Psoas muscle (tissue), 7 donors: ENCODE measurements at regions not wholly inside any gene's neighbourhood (a gene's known extent, or its start where the extent isn't known, plus 50 kb on each side); places are given as distances from the start of the nearest gene placed in this dataset.

Source experiments
- ATAC-seq, 4 donors: fragments of 200-7000 bp; cut with Tn5 transposase; one replicate each; pipeline ENCODE4 v1.9.1; 2020; ENCODE audit warnings: moderate library complexity in 3 of 4, mild to moderate bottlenecking in 2 of 4
- DNase-seq, 2 donors: peaks; one replicate each; pipeline ENCODE4 v3.0.0-alpha.2; 2020
- H3K27ac ChIP-seq: fragments of 200-600 bp; one replicate; pipeline ENCODE4 v1.8.0; 2022
- H3K27me3 ChIP-seq, 3 donors: fragments of 200-600 bp in 1 of 3; one replicate each; pipeline versions ENCODE4 v1.6.1 to v1.8.0; 2013 to 2022; ENCODE audit warnings: low read length in 2 of 3, mild to moderate bottlenecking in 2 of 3, moderate library complexity in 1 of 3; ENCODE audit not compliant: insufficient read depth in 3 of 3
- H3K36me3 ChIP-seq, 2 donors: fragments of 200-600 bp in 1 of 2; one replicate each; pipeline versions ENCODE4 v1.6.1 to v1.8.0; 2013 to 2022; ENCODE audit warnings: low read depth in 1 of 2, mild to moderate bottlenecking in 1 of 2, moderate library complexity in 1 of 2; ENCODE audit not compliant: insufficient read depth in 1 of 2
- H3K4me1 ChIP-seq: fragments of 200-600 bp; one replicate; pipeline ENCODE4 v1.8.0; 2022
- H3K4me3 ChIP-seq: fragments of 200-600 bp; one replicate; pipeline ENCODE4 v1.8.0; 2022; ENCODE audit warnings: mild to moderate bottlenecking
- H3K9me3 ChIP-seq: fragments of 200-600 bp; one replicate; pipeline ENCODE4 v1.8.0; 2022
- CTCF ChIP-seq: fragments of 200-600 bp; IDR thresholded peaks from one replicate; pipeline ENCODE4 v1.8.0; 2022; ENCODE audit warnings: antibody characterized with exemption
- WGBS, 3 donors: extraction: QIAGEN DNeasy Blood & Tissue Kit; methylation state at CpG; one replicate each; pipeline versions ENCODE4 v1.1.6 to v1.1.7; 2013; 5-methylcytosine and 5-hydroxymethylcytosine counted together
- intact Hi-C, 2 donors: fragments of 100-400 bp; cut with DNase I; formaldehyde crosslinking; loops; one replicate each; pipeline versions ENCODE4 v1.11.0 to v1.14.2; 2022
- donor health status: healthy with polysubstance abuse.
- donor health status: DM: no; HTN: no; CAD: no; lungs with moderate emphysema.
- donor health status: Bipolar disorder and iron deficiency.
- donor health status: healthy.
- donor health status: DM: yes; HTN: yes; CAD: no.
- donor health status: DM: no; HTN: no; CAD: no.
- donor health status: DM: yes; HTN: yes; CAD: no.

GRCh38 chr6:56820060-56820459 lies 134.8 kb upstream of the BEND6 start:
- H3K27ac ChIP-seq: peak overlapping the region; percentile 74
- no peaks in the 10 kb centered on the region for H3K36me3 ChIP-seq
- H3K9me3 ChIP-seq: no peaks in the 10 kb centered on the region
- peaks cover 67% of the 10 kb centered on the region for H3K4me1 ChIP-seq
- intact Hi-C loops: no loop called here
- H3K4me3 ChIP-seq: peak overlapping the region; percentile 16
- TF ChIP-seq CTCF: no peak
- DNase-seq (no peak), ATAC-seq (peak in 2 of 4 donors; percentile 26 to 37)
- 46 to 72% (median 56%) methylated on average over 2 of the region's 2 CpGs for WGBS, 3 donors
- no peaks in the 10 kb centered on the region for H3K27me3 ChIP-seq

GRCh38 chr6:56819604-56820003 lies 135.3 kb upstream of the BEND6 start:
- peaks cover 70% of the 10 kb centered on the region for H3K4me1 ChIP-seq
- WGBS, 3 donors: 40 to 85% (median 53%) methylated on average over 1 of the region's 1 CpG
- TF ChIP-seq CTCF: no peak
- DNase-seq (no peak), ATAC-seq (no peak)
- no peak overlapping the region for H3K4me3 ChIP-seq
- H3K27ac ChIP-seq: peak overlapping the region; percentile 74
- H3K36me3 ChIP-seq: no peaks in the 10 kb centered on the region
- intact Hi-C loops: no loop called here
- H3K9me3 ChIP-seq: no peaks in the 10 kb centered on the region
- H3K27me3 ChIP-seq: no peaks in the 10 kb centered on the region

GRCh38 chr6:56816370-56816769 lies 138.5 kb upstream of the BEND6 start:
- DNase-seq: no peak
- intact Hi-C loops: no loop called here
- TF ChIP-seq CTCF: no peak
- 74 to 85% (median 75%) methylated on average over 5 of the region's 5 CpGs for WGBS, 3 donors
- Histone ChIP-seq H3K36me3 (no peaks in the 10 kb centered on the region), H3K4me3 (no peak overlapping the region), H3K9me3 (no peaks in the 10 kb centered on the region), H3K4me1 (peaks cover 78% of the 10 kb centered on the region), H3K27ac (peak overlapping the region; percentile 78), H3K27me3 (no peaks in the 10 kb centered on the region)
- no peak for ATAC-seq

GRCh38 chr6:56815436-56815835 lies 139.5 kb upstream of the BEND6 start:
- DNase-seq (no peak), ATAC-seq (peak in 2 of 4 donors; percentile 49 to 52)
- H3K27ac ChIP-seq: peak overlapping the region; percentile 78
- no peaks in the 10 kb centered on the region for H3K9me3 ChIP-seq
- peaks cover 71% of the 10 kb centered on the region for H3K4me1 ChIP-seq
- no peaks in the 10 kb centered on the region for H3K36me3 ChIP-seq
- TF ChIP-seq CTCF: no peak
- no peaks in the 10 kb centered on the region for H3K27me3 ChIP-seq
- intact Hi-C loops: no loop called here
- H3K4me3 ChIP-seq: peak overlapping the region; percentile 45

GRCh38 chr6:56814802-56815201 lies 140.1 kb upstream of the BEND6 start:
- peak overlapping the region; percentile 78 for H3K27ac ChIP-seq
- peaks cover 69% of the 10 kb centered on the region for H3K4me1 ChIP-seq
- H3K4me3 ChIP-seq: peak overlapping the region; percentile 45
- no peak for TF ChIP-seq CTCF
- no peaks in the 10 kb centered on the region for H3K36me3 ChIP-seq
- H3K27me3 ChIP-seq: no peaks in the 10 kb centered on the region
- no peaks in the 10 kb centered on the region for H3K9me3 ChIP-seq
- intact Hi-C loops: no loop called here
- ATAC-seq (peak in 3 of 4 donors; percentile 48 to 68 (median 60)), DNase-seq (no peak)
- WGBS, 3 donors: 50 to 69% (median 69%) methylated on average over 7 of the region's 7 CpGs
